Omental fat pad (tissue), 3 donors: ENCODE measurements at regions not wholly inside any gene's neighbourhood (a gene's known extent, or its start where the extent isn't known, plus 50 kb on each side); places are given as distances from the start of the nearest gene placed in this dataset.

ENCODE experiments used
- ATAC-seq: fragments of 150-250 bp; one replicate; pipeline ENCODE4 v1.9.1; 2016; ENCODE audit warnings: mild to moderate bottlenecking, moderate library complexity; ENCODE audit not compliant: low FRiP score
- DNase-seq: peaks from one replicate; pipeline ENCODE4 v3.0.0-alpha.2; 2019; ENCODE audit warnings: low spot score
- TF ChIP-seq, protein P1 (sequence below), 3 donors: fragments of 450-650 bp; IDR thresholded peaks; one replicate each; pipeline ENCODE4 v1.5.1; 2016 to 2017; ENCODE audit warnings: antibody characterized with exemption in 3 of 3, mild to moderate bottlenecking in 3 of 3, moderate library complexity in 2 of 3

DNA sequence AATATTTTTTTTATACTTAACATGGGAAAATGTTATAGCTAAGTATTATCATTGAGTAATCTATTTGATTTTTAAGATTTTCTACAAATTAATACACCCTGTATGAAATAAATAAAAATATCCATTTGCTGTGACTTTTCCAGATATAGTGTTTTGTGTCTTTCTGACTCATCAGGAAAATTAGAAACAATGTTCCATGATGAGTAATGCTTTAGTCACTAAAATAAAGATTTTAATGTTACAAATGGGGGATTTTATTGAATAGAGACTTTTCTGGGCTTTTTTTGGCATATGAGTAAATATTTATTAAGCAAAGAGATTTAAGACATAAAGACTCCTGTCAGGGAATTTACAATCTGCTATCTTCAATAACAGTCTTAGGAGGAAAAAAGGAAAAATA is 279.2 kb upstream of the NOCT start:
- ATAC-seq, result no peak
- TF ChIP-seq, protein P1, sequence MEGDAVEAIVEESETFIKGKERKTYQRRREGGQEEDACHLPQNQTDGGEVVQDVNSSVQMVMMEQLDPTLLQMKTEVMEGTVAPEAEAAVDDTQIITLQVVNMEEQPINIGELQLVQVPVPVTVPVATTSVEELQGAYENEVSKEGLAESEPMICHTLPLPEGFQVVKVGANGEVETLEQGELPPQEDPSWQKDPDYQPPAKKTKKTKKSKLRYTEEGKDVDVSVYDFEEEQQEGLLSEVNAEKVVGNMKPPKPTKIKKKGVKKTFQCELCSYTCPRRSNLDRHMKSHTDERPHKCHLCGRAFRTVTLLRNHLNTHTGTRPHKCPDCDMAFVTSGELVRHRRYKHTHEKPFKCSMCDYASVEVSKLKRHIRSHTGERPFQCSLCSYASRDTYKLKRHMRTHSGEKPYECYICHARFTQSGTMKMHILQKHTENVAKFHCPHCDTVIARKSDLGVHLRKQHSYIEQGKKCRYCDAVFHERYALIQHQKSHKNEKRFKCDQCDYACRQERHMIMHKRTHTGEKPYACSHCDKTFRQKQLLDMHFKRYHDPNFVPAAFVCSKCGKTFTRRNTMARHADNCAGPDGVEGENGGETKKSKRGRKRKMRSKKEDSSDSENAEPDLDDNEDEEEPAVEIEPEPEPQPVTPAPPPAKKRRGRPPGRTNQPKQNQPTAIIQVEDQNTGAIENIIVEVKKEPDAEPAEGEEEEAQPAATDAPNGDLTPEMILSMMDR (IDR thresholded peaks at IDR 0.05), result no peak
- no peak for DNase-seq

GRCh38 chr4:138734746-138735145 is 280.8 kb upstream of the NOCT start:
- no peak for DNase-seq
- ATAC-seq, result no peak
- TF ChIP-seq, protein P1 (IDR thresholded peaks at IDR 0.05), result no peak

DNA sequence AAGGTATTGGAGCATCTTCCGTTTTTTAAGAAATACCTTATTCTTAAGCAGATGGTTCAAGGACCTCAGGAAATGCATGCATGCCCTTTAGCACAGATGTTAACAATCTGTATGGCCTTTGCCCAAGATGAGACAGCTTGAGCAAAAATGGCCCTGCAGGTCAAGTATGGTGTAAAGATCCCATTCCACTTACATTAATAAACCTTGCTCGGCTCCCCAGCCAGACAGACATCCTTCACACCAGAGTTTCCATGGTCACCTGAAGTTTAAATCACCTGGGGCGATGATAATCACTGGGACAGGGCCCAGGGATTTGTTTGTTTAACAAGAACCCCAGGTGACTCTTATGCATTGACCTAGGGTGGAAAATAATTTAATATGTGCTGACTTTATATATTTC is 287.0 kb upstream of the NOCT start:
- ATAC-seq, result no peak
- TF ChIP-seq, protein P1 (IDR thresholded peaks at IDR 0.05), result no peak
- no peak for DNase-seq

- DNase-seq (no peak), ATAC-seq (no peak)
- TF ChIP-seq, protein P1 (IDR thresholded peaks at IDR 0.05), result no peak
Measured at GRCh38 chr4:138727731-138728130, 287.9 kb upstream of the NOCT start.

DNA sequence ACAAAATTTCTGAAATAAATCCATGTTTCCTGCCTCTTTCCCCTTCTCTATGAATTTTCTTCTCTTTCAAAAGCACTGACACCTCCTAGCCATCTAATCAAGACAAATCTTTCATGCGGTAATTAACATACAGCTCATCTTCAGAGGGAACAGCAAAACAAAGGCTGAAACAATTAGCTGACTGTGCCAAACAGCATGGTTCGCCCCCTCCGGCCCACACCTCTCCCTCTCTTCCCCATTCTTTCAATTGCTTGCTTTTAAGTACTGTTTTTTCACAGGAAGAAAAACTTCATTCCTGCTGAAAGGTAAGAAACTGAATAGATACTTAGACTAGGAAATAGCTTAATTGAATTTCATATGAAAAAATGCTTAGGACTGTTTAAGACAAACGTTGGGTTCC is 291.1 kb upstream of the NOCT start:
- ATAC-seq (no peak), DNase-seq (no peak)
- TF ChIP-seq, protein P1 (IDR thresholded peaks at IDR 0.05), result no peak

DNA sequence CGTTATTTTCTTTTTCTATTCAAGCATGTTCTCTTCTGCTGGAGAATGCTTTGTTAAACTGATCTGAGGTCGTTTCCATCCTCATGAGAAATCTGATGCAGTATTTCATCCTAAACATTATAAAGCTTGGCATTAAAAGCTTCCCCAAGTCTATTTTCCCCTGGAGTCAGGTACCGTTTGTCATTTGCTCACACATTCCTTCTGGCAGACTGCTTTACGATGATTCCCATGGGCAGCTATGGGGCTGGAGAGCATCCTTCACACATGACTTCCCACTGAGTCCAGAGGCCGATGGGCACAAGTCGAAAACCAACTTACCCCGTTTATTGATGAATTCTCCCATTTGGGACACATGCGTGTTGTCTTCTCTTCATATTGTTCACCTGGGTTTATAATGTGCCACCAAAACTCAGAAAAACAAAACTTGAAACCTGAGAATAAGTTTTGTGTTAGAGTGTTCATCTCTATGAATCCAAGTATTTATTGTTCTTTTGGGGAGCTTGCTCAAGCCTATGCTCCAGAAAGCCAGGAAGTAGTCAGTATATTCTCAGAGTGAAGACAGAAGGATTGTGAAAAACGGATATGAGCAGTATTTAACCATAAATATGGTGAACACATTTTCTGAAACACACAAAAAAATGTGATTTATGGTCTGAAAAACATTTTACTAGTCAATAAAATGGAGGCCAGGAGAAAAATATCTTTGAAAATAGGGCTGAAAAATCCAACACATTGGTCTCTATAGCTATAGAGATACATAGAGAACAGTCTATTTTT is 298.8 kb upstream of the NOCT start:
- no peak for ATAC-seq
- DNase-seq, result no peak
- TF ChIP-seq, protein P1 (IDR thresholded peaks at IDR 0.05), result no peak

- TF ChIP-seq, protein P1 (IDR thresholded peaks at IDR 0.05), result no peak
- DNase-seq (no peak), ATAC-seq (no peak)
Measured at GRCh38 chr4:138710297-138710696, 305.3 kb upstream of the NOCT start.
